ENCODE measurements at regions not wholly inside any gene's neighbourhood (a gene's known extent, or its start where the extent isn't known, plus 50 kb on each side); places are given as distances from the start of the nearest gene placed in this dataset.

DNA sequence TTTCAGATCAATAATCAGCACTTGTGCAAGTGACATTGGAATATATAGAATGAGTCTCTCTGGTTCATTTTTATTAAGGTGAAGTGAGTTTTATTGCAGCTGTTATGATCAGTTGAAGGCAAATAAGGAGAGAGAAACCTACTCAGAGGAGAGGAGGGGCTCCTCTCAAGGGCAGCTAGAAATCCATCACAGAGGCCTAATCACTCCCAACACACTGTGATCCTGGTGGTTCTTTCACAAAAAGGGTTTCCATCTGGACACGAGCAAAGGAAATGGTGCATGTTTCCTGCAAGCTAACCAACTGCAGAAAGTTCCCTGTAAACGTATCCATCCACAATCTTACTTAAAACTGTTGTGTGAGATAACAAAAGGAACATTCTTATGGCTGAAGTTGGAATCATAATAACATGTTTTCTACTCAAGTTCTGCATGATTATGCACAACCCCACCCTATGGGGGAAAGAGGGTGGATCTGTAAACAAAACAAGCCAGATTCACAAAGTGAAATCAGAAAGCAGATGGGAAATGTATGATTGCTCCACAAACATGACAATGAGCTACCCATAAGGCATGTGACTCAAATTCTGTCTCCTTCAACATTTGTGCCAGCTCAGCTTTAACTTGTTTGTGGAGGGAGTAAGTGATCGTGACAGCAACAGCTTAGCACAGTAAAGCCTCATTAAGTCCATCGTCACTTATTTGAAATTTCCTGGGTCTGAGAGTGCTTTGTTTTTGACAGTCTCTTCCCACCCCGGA lies 141.2 kb upstream of the ST6GALNAC5 start:
- TF ChIP-seq EZH2phosphoT487 (IDR thresholded peaks at IDR 0.05; ENCODE audit: insufficient read depth, low read depth) (no peak), EZH2 (IDR thresholded peaks at IDR 0.05; ENCODE audit: insufficient read depth, poor library complexity, severe bottlenecking) (no peak)
